ENCODE measurements at regions not wholly inside any gene's neighbourhood (a gene's known extent, or its start where the extent isn't known, plus 50 kb on each side); places are given as distances from the start of the nearest gene placed in this dataset.
A peak's percentile ranks its signal among the peaks of the same experiment; 100 is the strongest.
"Not testable (repeated sequence)": the region's sequence is repeated elsewhere in the genome, so short reads cannot be mapped to it uniquely, and the experiment has no call there.

DNA sequence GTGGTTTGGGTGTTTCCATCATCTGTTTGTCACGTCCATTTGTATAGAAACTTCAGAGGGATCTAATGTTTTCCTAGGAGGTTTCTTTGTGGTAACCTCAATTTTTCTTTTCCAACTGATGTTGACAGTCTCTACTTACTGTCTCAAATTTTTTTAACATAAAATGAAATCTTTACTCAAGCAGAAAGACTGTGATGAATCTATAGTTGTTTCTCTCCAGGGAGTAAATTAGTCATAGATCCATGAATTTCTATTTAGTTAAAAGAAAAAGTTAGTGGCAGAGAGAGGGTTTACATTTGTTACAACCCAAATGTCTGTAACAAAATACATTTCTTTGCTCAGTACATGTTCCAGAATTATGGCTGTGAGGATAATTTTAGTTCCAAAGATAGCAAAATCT, 161.6 kb downstream of the DISP1 start:
- no peak for DNase-seq
- Histone ChIP-seq H3K9me3 (replicated peaks) (no peaks in the 10 kb centered on the region), H3K4me3 (no peak overlapping the region), H3K4me1 (peaks cover 13% of the 10 kb centered on the region), H3K27me3 (ENCODE audit: low read depth) (no peaks in the 10 kb centered on the region), H3K36me3 (no peaks in the 10 kb centered on the region), H3K27ac (replicated peaks) (peak overlapping the region; percentile 16)
- TF ChIP-seq CTCF (IDR thresholded peaks at IDR 0.05; ENCODE audit: borderline replicate concordance), result no peak
- intact Hi-C loops (cut with micrococcal nuclease), result no loop called here

DNA sequence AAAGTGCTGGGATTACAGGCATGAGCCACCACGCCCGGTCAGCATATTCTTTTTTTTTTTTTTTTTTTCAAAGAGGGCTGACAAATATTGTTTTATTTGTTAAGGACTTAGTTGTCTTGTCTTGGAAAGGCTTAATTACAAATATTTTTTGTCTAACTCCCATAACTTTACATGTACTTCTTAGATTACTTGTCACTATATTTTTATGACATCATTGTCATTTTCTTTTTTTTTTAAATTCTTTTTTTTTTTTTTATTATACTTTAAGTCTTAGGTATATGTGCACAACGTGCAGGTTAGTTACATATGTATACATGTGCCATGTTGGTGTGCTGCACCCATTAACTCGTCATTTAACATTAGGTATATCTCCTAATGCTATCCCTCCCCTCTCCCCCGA, 162.5 kb downstream of the DISP1 start:
- H3K27ac ChIP-seq (replicated peaks); H3K4me3 ChIP-seq; H3K36me3 ChIP-seq; intact Hi-C loops (cut with micrococcal nuclease); DNase-seq; H3K9me3 ChIP-seq (replicated peaks); H3K27me3 ChIP-seq (ENCODE audit: low read depth): not testable (repeated sequence)
- H3K4me1 ChIP-seq, result peaks cover 13% of the 10 kb centered on the region

DNA sequence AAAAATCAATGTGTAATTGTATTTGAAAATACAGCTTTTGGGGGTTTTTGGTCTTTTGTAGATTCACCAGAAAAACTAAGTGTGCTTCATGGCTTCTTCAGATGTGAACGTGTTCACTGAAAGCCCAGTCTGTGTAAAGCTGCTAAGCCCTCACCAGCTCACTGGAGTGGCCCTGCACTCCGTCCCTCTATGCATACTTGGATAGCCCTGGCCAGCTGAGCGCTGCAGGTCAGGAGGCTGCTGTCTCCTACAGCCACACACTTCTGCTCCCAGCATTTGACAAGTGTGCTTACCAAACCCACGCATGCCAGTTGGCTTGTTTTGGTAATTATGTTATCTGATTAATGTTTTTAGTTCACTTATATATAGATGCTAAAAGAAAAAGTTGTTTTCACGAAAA, 163.5 kb downstream of the TLR5 start:
- Histone ChIP-seq H3K27ac (replicated peaks) (no peak overlapping the region), H3K27me3 (ENCODE audit: low read depth) (no peaks in the 10 kb centered on the region), H3K4me3 (no peak overlapping the region), H3K36me3 (peaks cover 4% of the 10 kb centered on the region), H3K9me3 (replicated peaks) (no peaks in the 10 kb centered on the region), H3K4me1 (peaks cover 13% of the 10 kb centered on the region)
- intact Hi-C loops (cut with micrococcal nuclease), result no loop called here
- DNase-seq, result no peak
- TF ChIP-seq CTCF (IDR thresholded peaks at IDR 0.05; ENCODE audit: borderline replicate concordance), result no peak

GRCh38 chr1:222987674-222988076, 155.4 kb downstream of the TLR5 start:
- no peak overlapping the region for H3K4me3 ChIP-seq
- H3K9me3 ChIP-seq (replicated peaks), result no peaks in the 10 kb centered on the region
- TF ChIP-seq CTCF (IDR thresholded peaks at IDR 0.05; ENCODE audit: borderline replicate concordance), result no peak
- H3K27me3 ChIP-seq (ENCODE audit: low read depth), result no peaks in the 10 kb centered on the region
- H3K36me3 ChIP-seq, result peaks cover 14% of the 10 kb centered on the region
- no peak overlapping the region for H3K27ac ChIP-seq (replicated peaks)
- no peaks in the 10 kb centered on the region for H3K4me1 ChIP-seq
- no peak for DNase-seq
- intact Hi-C loops (cut with micrococcal nuclease), result no loop called here

GRCh38 chr1:222989443-222989842, 153.6 kb downstream of the TLR5 start:
- TF ChIP-seq CTCF (IDR thresholded peaks at IDR 0.05; ENCODE audit: borderline replicate concordance), result no peak
- intact Hi-C loops (cut with micrococcal nuclease), result no loop called here
- Histone ChIP-seq H3K4me1 (peaks cover 5% of the 10 kb centered on the region), H3K36me3 (peaks cover 11% of the 10 kb centered on the region), H3K27ac (replicated peaks) (no peak overlapping the region), H3K27me3 (ENCODE audit: low read depth) (no peaks in the 10 kb centered on the region), H3K4me3 (no peak overlapping the region), H3K9me3 (replicated peaks) (no peaks in the 10 kb centered on the region)
- DNase-seq, result no peak

- H3K27ac ChIP-seq (replicated peaks), result no peak overlapping the region
- intact Hi-C loops (cut with micrococcal nuclease), result no loop called here
- H3K27me3 ChIP-seq (ENCODE audit: low read depth), result no peaks in the 10 kb centered on the region
- no peak for TF ChIP-seq CTCF (IDR thresholded peaks at IDR 0.05; ENCODE audit: borderline replicate concordance)
- peaks cover 22% of the 10 kb centered on the region for H3K4me1 ChIP-seq
- DNase-seq, result no peak
- no peak overlapping the region for H3K4me3 ChIP-seq
- H3K9me3 ChIP-seq (replicated peaks), result no peaks in the 10 kb centered on the region
- H3K36me3 ChIP-seq, result peaks cover 11% of the 10 kb centered on the region
Observed at GRCh38 chr1:222991177-222991576, 151.9 kb downstream of the TLR5 start.
